ENCODE measurements at regions not wholly inside any gene's neighbourhood (a gene's known extent, or its start where the extent isn't known, plus 50 kb on each side); places are given as distances from the start of the nearest gene placed in this dataset.

GRCh38 chr1:224517171-224517570, 82.6 kb upstream of the WDR26 start:
- TF ChIP-seq CTCF (IDR thresholded peaks at IDR 0.05) (no peak), POLR2AphosphoS5 (IDR thresholded peaks at IDR 0.05) (no peak)
